ENCODE measurements at regions not wholly inside any gene's neighbourhood (a gene's known extent, or its start where the extent isn't known, plus 50 kb on each side); places are given as distances from the start of the nearest gene placed in this dataset.
"Not testable (repeated sequence)": the region's sequence is repeated elsewhere in the genome, so short reads cannot be mapped to it uniquely, and the experiment has no call there.

DNA sequence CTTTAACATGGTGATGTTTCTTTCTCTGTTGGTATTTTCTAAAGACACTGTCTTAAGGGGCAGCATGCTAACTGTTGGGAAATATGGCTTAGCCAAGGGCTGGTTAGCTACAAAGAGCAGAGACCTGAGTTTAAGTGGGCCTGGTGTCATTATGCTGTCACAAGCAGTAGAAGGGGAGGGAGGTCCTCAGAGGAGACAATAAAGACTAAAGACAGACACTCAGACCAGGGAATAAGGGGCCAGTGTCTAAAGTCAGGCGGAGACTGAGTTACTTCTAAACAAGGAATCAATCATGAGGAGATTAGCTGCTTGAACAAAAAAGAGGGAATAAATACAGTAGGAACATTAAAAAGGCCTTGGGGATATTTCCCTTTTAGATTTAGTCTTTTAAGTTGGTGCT is 142.7 kb upstream of the DPPA4 start:
- Mint-ChIP-seq H3K36me3 (ENCODE audit: low read depth) (no peaks in the 10 kb centered on the region), H3K9me3 (no peaks in the 10 kb centered on the region), H3K27me3 (no peaks in the 10 kb centered on the region), H3K27ac (no peak overlapping the region), H3K4me3 (no peak overlapping the region), H3K4me1 (ENCODE audit: low read depth) (no peaks in the 10 kb centered on the region)

DNA sequence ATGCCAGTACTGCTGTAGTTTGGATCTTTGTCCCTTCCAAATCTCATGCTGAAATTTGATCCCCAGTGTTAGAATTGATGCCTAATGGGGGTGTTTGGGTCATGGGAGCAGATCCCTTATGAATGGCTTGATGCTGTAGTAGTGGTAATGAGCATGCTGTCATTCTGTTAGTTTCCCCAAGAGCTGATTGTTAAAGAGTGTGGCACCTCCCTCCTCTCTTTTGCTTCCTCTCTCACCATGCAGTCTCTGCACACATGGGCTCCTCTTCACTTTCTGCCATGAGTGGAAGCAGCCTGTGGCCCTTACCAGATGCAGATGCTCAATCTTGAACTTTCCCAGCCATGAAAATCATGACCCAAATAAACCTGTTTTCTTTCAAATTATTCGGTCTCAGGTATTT is 141.3 kb upstream of the DPPA4 start:
- no peaks in the 10 kb centered on the region for H3K9me3 Mint-ChIP-seq
- no peak overlapping the region for H3K4me3 Mint-ChIP-seq
- no peaks in the 10 kb centered on the region for H3K4me1 Mint-ChIP-seq (ENCODE audit: low read depth)
- H3K27ac Mint-ChIP-seq: no peak overlapping the region
- H3K36me3 Mint-ChIP-seq (ENCODE audit: low read depth): no peaks in the 10 kb centered on the region
- H3K27me3 Mint-ChIP-seq: no peaks in the 10 kb centered on the region

DNA sequence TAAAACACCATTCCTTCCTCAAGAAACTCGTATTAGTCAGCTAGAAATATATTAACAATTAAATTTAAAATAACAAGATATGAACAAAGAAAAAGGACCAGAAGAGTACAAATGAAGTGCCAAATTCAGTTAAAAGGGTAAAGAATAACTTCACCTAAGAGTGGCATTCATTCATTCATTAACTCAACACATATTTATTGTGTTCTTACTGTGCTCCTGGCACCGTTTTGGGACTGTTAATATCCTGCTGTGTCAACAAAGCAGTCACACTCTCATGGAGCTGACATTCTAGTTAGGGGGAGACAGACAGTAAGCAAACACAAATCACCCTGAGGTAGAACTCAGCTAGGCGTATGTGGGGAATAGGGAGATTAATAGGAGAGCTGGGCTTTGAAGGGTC is 123.6 kb upstream of the DPPA4 start:
- H3K27ac Mint-ChIP-seq: no peak overlapping the region
- H3K9me3 Mint-ChIP-seq: peaks cover 14% of the 10 kb centered on the region
- H3K4me1 Mint-ChIP-seq (ENCODE audit: low read depth): no peaks in the 10 kb centered on the region
- no peaks in the 10 kb centered on the region for H3K27me3 Mint-ChIP-seq
- no peak overlapping the region for H3K4me3 Mint-ChIP-seq
- peaks cover 4% of the 10 kb centered on the region for H3K36me3 Mint-ChIP-seq (ENCODE audit: low read depth)

DNA sequence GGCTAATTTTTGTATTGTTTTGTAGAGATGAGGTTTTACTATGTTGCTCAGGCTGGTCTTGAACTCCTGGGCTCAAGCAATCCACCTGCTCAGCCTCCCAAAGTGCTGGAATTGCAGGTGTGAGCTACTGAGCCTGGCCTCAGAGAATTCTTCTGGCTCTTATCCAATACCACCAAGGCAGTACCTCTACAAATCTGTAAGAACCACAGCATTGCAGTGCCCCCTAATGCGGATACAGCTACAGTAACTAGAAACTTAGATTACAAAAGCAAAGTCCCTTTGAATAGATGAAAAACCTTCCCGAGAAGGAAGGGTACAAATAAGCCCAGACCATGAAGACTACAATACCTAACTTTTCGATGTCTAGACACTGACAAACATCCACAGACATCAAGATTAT is 107.9 kb upstream of the DPPA4 start:
- H3K9me3 Mint-ChIP-seq: peaks cover 7% of the 10 kb centered on the region
- H3K27me3 Mint-ChIP-seq: no peaks in the 10 kb centered on the region
- H3K36me3 Mint-ChIP-seq (ENCODE audit: low read depth): peaks cover 4% of the 10 kb centered on the region
- no peak overlapping the region for H3K27ac Mint-ChIP-seq
- H3K4me3 Mint-ChIP-seq: no peak overlapping the region
- no peaks in the 10 kb centered on the region for H3K4me1 Mint-ChIP-seq (ENCODE audit: low read depth)

DNA sequence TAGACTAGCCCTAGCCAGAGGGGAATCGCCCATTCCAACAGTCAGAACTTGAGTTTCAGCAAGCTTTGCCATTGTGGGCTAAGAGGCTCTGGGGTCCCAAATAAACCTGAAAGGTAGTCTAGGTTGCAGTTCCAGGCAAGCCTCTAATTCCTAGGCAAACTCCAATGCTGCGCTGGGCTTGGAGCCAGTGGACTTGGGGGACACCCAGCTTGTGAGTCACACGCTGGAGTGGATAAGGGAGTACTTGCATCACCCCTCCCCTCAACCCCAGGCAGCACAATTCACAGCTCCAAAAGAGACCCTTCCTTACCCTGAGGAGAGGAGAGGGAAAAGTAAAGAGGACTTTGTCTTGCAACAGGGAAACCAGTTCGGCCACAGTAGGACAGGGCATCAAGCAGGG is 105.2 kb upstream of the DPPA4 start:
- H3K4me1 Mint-ChIP-seq (ENCODE audit: low read depth): no peaks in the 10 kb centered on the region
- H3K36me3 Mint-ChIP-seq (ENCODE audit: low read depth): peaks cover 4% of the 10 kb centered on the region
- H3K27ac Mint-ChIP-seq: no peak overlapping the region
- H3K9me3 Mint-ChIP-seq: peaks cover 7% of the 10 kb centered on the region
- no peaks in the 10 kb centered on the region for H3K27me3 Mint-ChIP-seq
- H3K4me3 Mint-ChIP-seq: no peak overlapping the region

DNA sequence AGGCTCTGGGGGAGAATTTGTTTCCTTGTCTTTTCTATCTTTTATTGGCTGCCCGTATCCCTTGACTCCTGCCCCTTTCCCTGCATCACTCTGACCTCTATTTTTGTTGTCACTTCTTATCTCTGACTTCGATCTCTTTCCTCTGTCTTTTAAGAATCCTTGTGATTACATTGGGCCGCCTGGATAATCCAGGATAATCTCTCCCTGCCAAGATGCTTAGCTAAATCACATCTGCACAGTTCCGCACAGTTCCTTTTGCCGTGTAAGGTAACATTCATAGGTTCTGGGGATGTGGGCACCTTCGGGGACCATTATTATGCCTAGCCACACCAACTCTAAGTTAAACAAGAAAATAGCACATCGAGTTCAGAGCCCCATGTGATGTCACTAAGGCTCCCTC is 103.0 kb upstream of the DPPA4 start:
- Mint-ChIP-seq H3K9me3 (peaks cover 1% of the 10 kb centered on the region), H3K4me3 (no peak overlapping the region), H3K4me1 (ENCODE audit: low read depth) (no peaks in the 10 kb centered on the region), H3K27me3 (no peaks in the 10 kb centered on the region), H3K27ac (no peak overlapping the region), H3K36me3 (ENCODE audit: low read depth) (no peaks in the 10 kb centered on the region)

DNA sequence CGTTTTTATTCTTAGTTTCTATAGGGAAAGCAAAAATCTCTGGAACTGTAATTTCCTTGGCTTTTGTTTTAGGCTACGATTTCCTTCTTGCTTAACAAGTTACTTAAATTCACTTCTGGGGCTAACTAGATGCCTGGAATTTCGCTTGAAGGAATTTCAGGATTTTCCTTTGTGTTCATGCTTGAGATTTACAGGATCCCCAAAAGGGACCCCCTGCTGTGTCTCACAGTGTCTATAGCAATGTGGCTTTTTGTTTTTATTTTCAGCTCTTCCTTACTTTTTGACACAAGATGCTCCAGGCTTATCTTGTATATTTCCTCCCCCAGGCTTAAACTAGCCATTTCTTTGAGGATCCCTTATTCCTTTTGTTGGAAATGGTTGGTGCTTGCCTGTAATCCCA is 95.5 kb upstream of the DPPA4 start:
- H3K4me3 Mint-ChIP-seq: no peak overlapping the region
- no peak overlapping the region for H3K27ac Mint-ChIP-seq
- peaks cover 7% of the 10 kb centered on the region for H3K4me1 Mint-ChIP-seq (ENCODE audit: low read depth)
- no peaks in the 10 kb centered on the region for H3K36me3 Mint-ChIP-seq (ENCODE audit: low read depth)
- no peaks in the 10 kb centered on the region for H3K9me3 Mint-ChIP-seq
- no peaks in the 10 kb centered on the region for H3K27me3 Mint-ChIP-seq

DNA sequence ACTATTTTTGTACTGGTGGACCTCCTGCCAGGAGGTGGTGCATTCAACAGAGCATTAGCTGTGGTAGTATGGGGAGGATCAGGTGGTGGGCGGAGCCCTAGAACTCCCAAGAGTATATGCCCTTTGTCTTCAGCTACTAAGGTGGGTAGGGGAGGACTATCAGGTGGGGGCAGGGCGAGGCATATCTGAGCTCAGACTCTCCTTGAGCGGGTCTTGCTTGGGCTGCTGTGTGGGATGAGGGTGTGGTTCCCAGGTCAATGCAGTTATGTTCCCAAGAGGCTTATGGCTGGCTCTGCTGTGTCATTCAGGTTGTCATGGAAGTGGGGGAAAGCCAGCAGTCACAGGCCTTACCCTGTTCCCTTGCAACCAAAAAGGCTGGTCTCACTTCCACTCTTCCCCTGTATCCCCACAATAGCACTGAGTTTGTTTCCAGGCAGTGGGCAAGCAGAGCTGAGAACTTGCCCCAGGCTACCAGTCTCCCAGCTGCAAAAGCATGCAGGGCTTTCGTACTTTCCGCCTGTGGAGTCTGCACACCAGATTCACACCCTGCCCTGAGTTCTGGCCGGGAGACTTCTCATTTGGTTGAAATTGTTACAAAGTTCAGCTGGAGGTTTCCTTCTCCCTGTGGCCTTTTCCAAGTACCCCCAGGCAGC is 93.7 kb upstream of the DPPA4 start:
- no peaks in the 10 kb centered on the region for H3K9me3 Mint-ChIP-seq
- H3K27me3 Mint-ChIP-seq: no peaks in the 10 kb centered on the region
- H3K36me3 Mint-ChIP-seq (ENCODE audit: low read depth): no peaks in the 10 kb centered on the region
- peaks cover 11% of the 10 kb centered on the region for H3K4me1 Mint-ChIP-seq (ENCODE audit: low read depth)
- H3K27ac Mint-ChIP-seq: no peak overlapping the region
- H3K4me3 Mint-ChIP-seq: no peak overlapping the region

DNA sequence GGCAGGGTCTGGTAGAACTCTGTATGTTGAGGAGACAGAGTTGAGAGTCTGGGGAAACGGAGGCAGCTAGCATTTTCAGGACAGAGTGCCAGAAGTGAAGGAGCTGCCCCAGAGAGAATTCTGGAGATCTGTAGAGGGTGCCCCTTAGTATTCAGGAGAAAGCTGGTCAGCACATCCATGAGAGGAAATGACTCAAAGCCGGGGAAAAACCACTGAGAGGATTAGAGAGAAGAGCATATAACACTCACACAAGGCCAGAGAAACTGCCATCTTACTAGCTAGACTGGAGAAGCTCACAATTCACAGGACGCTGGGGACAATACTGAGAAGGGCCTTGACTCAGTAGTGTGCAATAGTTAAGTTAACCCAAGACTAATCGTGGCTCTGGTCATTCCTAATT is 75.7 kb upstream of the DPPA4 start:
- peaks cover 2% of the 10 kb centered on the region for H3K9me3 Mint-ChIP-seq
- peaks cover 3% of the 10 kb centered on the region for H3K4me1 Mint-ChIP-seq (ENCODE audit: low read depth)
- H3K4me3 Mint-ChIP-seq: no peak overlapping the region
- no peak overlapping the region for H3K27ac Mint-ChIP-seq
- no peaks in the 10 kb centered on the region for H3K36me3 Mint-ChIP-seq (ENCODE audit: low read depth)
- H3K27me3 Mint-ChIP-seq: no peaks in the 10 kb centered on the region

DNA sequence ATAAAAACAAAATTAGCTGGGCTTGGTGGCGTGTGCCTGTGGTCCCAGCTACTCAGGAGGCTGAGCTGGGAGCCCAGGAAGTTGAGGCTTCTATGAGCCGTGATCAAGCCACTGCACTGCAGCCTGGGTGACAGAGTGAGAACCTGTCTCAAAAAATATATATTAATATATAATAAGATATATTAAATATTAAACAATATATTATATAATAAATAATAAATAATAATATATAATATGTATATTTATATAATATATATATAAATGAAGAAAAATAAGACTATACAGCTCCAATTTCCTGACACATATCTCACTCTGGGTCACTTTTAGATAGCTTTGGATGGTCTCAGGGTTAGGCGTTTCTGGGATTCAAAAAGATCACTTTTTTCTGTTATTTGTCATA is 74.2 kb upstream of the DPPA4 start:
- no peak overlapping the region for H3K27ac Mint-ChIP-seq
- H3K27me3 Mint-ChIP-seq: no peaks in the 10 kb centered on the region
- peak overlapping the region; percentile 49 for H3K4me3 Mint-ChIP-seq
- H3K36me3 Mint-ChIP-seq (ENCODE audit: low read depth): no peaks in the 10 kb centered on the region
- peaks cover 3% of the 10 kb centered on the region for H3K4me1 Mint-ChIP-seq (ENCODE audit: low read depth)
- H3K9me3 Mint-ChIP-seq: peaks cover 3% of the 10 kb centered on the region

DNA sequence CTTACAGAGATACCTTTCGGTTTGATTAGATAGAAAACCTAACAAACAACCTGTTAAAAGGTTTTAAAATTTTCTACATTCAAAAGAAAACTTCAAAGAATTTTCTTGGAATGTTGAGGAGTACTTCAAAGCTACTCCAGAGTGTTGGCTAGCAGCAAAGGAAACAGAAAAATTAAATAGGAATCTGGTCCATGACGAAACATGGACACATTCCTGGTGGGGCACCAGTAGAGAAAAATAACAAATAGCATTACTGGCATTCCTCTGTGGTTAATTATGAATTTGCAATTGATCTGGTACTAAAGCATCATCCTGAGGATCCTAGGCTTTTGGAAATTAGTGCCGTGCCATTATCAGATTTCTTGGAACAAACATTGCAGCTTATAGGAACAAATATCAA is 59.5 kb upstream of the DPPA4 start:
- Mint-ChIP-seq H3K27me3 (no peaks in the 10 kb centered on the region), H3K36me3 (ENCODE audit: low read depth) (no peaks in the 10 kb centered on the region), H3K9me3 (no peaks in the 10 kb centered on the region), H3K4me3 (no peak overlapping the region), H3K27ac (no peak overlapping the region), H3K4me1 (ENCODE audit: low read depth) (no peaks in the 10 kb centered on the region)

DNA sequence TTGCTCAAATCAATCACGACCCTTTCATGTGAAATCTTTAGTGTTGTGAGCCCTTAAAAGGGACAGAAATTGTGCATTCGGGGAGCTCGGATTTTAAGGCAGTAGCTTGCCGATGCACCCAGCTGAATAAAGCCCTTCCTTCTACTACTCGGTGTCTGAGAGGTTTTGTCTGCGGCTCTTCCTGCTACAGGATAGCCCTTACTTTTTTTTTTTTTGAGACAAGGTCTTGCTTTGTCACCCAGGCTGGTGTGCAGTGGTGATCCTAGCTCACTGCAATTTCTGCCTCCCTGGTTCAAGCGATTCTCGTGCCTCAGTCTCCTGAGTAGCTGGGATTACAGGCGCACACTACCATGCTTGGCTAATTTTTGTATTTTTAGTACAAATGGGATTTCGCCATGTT is 56.4 kb upstream of the DPPA4 start:
- not testable (repeated sequence) for H3K4me1 Mint-ChIP-seq (ENCODE audit: low read depth); H3K27me3 Mint-ChIP-seq; H3K36me3 Mint-ChIP-seq (ENCODE audit: low read depth); H3K27ac Mint-ChIP-seq; H3K9me3 Mint-ChIP-seq; H3K4me3 Mint-ChIP-seq

DNA sequence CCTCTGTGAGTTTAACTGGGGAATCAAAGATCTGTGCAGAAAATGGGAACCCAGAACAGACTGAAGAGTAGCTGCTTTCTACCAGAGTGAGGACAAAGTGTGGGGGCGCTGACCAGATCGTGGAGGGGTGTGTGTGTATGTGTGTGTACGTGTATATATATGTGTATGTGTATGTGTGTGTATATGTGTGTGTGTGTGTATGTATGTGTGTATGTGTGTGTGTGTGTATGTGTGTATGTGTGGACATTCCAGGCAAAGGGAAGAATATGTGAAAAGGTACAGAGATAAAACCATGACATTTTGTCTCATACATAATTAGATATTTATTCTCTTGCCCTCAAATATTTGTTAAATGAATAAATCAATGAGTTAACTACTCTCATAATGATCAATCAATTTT is 54.9 kb upstream of the DPPA4 start:
- H3K4me3 Mint-ChIP-seq: no peak overlapping the region
- H3K4me1 Mint-ChIP-seq (ENCODE audit: low read depth): no peaks in the 10 kb centered on the region
- H3K9me3 Mint-ChIP-seq: no peaks in the 10 kb centered on the region
- H3K36me3 Mint-ChIP-seq (ENCODE audit: low read depth): no peaks in the 10 kb centered on the region
- no peaks in the 10 kb centered on the region for H3K27me3 Mint-ChIP-seq
- no peak overlapping the region for H3K27ac Mint-ChIP-seq

DNA sequence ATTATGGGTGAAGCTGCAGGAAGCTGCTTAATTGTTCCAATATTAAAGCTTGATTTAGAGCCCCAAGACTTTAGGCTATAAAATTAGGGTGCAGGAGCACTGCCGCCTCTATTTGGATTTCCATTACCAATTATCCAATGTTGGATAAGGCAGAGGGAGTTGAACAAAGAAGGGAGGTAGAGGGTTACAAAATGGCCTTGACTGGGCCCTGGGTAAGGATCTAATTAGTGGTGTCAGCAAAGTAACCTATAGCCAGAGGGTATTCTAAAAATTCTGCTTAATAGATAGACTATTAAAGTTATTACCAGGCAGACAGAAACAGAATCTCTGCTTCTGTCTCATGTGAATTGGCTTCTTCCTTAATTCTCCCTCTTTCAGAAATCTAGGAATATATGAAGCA is 50.3 kb upstream of the DPPA4 start:
- Mint-ChIP-seq H3K27me3 (no peaks in the 10 kb centered on the region), H3K4me3 (no peak overlapping the region), H3K9me3 (no peaks in the 10 kb centered on the region), H3K27ac (no peak overlapping the region), H3K36me3 (ENCODE audit: low read depth) (no peaks in the 10 kb centered on the region), H3K4me1 (ENCODE audit: low read depth) (no peaks in the 10 kb centered on the region)

DNA sequence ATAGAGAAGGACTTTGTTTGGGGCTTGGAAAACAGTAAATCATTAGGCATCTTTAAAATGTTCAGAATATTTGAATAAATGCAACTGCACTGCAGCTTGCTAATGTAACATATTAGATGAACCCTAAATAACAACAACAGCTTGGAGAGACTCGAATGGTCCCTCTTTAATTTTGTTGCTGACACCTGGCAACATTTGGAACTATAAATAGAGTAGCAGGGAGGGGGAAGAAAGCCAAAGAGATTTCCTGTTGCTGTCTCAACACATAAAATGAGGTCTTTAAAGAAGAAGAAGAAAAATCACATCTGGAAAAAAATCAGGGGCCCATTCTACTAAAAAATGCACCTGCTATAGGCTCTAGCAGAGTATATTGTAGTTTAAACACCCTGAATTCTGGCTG is 49.9 kb upstream of the DPPA4 start:
- Mint-ChIP-seq H3K4me3 (no peak overlapping the region), H3K9me3 (no peaks in the 10 kb centered on the region), H3K36me3 (ENCODE audit: low read depth) (no peaks in the 10 kb centered on the region), H3K27me3 (no peaks in the 10 kb centered on the region), H3K27ac (no peak overlapping the region), H3K4me1 (ENCODE audit: low read depth) (no peaks in the 10 kb centered on the region)

Measured in stimulated activated naive CD8-positive, alpha-beta T cell treated with anti-CD3 and anti-CD28 coated beads, Interleukin-15, Interleukin-2, amounts not matched to agents 100 ng/mL and 50 ng/mL, for 24 hours (primary cell).